HG03060 (cell line): ENCODE measurements at regions not wholly inside any gene's neighbourhood (a gene's known extent, or its start where the extent isn't known, plus 50 kb on each side); places are given as distances from the start of the nearest gene placed in this dataset.
"Not testable (repeated sequence)": the region's sequence is repeated elsewhere in the genome, so short reads cannot be mapped to it uniquely, and the experiment has no call there.

Experiments used
- ATAC-seq: cut with Tn5 transposase; IDR thresholded peaks from one replicate; pipeline ENCODE4 v1.9.1; 2021; ENCODE audit warnings: low read depth, moderate number of reproducible peaks; ENCODE audit not compliant: unreplicated experiment

DNA sequence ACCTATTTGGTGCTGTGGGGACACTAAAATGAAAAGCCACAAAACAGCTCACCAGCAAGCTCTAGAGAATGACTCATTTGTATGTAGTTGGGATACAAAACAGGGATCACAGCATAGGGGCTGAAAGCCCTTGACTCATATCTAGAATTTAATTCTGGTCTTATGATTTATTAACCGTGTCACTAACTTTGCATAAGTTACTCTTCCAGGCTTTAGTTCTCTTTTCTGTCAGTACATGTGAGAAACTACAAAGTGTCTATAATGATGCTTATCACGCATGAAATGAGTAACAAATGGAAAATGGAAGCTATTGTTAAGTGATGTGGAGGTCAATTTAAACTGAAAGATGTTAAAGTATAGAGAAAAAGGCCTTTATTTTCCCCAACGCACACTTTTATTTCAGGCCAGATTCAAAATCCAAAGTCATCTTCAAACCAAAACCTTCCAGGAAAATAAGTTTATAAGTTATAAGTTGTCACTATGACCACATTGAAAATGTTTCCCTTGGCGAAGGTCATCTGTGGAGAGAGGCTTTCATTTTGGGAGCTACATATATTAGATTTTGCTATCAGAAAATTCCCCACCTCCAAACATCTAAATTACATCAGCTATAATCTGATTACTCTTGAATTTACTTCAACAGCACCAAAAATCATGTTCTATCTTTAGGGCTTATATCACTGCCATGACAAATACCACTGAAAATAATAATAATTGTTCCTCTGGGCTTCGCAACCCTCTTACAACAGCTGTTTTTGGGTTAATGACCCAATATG is 430.5 kb downstream of the MRPL39 start:
- ATAC-seq, result peak; percentile 97

DNA sequence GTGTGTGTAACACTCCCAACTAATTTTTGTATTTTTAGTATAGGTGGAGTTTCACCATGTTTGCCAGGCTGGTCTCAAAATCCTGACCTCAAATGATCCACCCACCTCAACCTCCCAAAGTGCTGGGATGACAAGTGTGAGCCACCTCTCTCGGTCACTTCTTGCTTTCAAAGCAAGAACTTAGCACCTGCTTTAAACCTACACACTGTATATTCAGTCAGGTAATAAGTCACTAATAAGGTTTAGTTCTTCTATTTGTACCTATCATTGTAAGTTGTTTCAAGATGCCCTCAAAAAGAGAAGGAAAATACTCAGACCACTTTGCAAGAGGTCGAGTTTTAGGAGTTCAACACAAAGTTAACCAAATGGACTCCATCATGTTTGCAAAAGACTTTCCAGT is 431.3 kb downstream of the MRPL39 start:
- no peak for ATAC-seq

- no peak for ATAC-seq
Observed at GRCh38 chr21:25171438-25171837, 435.8 kb downstream of the MRPL39 start.

DNA sequence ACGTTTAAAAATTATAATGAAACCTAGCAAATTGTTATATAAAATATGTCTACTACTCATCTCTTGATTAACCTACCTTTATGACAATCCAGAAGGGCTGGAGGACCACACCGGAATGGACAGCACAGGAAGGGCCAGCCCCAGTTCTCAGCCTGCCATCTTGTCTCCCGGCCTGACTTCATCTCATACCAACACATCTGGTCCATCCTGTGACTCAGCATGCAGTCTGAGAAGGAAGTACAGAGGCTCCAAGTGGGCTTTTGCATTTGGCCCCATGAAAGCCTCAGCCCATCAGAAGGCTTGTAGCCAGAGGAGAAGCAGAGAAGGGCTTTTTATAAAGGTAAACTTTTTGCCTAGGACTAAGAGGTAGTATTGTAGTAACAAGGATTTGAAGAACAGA is 436.6 kb downstream of the MRPL39 start:
- ATAC-seq, result no peak

DNA sequence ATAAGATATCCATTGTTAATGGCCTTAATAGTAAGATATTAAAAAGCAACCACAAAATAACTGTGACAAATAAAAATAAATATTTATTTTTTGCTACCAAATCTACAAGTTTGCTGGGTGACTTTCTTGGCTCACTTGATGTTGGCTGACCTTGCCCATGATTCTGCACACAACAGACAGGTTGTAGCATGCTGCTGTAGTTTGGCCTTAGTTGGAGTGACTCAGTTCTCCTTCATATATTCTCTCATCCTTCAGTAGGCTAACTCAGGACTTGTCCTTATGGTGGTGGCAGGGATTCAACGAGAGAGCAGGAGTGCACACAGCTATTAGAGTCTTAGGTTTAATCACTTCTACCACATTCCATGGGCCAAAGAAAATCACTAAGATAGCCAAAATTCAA is 437.9 kb downstream of the MRPL39 start:
- ATAC-seq, result no peak

DNA sequence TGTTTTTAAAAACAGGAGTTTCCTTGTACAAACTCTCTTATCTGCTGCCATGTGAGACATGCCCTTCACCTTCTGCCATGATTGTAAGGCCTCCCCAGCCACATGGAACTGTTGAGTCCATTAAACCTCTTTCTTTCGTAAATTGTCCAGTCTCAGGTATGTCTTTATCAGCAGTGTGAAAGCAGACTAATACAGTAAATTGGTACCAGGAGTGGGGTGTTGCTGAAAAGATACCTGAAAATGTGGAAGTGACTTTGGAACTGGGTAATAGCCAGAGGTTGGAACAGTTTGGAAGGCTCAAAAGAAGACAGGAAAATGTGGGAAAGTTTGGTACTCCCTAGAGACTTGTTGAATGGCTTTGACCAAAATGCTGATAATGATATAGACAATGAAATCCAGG is 440.4 kb downstream of the MRPL39 start:
- ATAC-seq, result not testable (repeated sequence)

DNA sequence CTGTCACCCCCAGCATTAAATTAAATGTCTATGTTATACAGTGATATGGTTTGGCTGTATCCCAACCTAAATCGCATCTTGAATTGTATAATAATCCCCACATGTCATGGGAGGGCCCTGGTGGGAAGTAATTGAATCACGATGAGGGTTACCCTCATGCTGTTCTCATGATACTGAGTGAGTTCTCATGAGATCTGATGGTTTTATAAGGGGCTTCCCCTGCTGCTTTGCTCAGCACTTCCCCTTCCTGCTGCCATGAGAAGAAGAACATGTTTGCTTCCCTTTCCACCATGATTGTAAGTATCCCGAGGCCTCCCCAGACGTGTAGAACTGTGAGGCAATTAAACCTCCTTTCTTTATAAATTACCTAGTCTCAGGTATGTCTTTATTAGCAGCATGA is 445.7 kb downstream of the MRPL39 start:
- ATAC-seq, result no peak

DNA sequence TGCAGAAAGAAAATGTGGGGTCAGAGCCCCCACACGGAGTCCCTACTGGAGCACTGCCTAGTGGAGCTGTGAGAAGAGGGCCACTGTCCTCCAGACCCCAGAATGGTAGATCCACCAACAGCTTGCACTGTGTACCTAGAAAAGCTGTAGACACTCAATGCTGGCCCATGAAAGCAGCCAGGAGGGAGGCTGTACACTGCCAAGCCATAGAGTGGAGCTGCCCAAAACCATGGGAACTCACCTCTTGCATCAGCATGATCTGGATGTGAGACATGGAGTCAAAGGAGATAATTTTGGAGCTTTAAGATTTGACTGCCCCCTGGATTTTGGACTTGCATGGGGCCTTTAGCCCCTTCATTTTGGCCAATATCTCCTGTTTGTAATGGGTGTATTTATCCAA is 452.3 kb downstream of the MRPL39 start:
- ATAC-seq, result not testable (repeated sequence)

DNA sequence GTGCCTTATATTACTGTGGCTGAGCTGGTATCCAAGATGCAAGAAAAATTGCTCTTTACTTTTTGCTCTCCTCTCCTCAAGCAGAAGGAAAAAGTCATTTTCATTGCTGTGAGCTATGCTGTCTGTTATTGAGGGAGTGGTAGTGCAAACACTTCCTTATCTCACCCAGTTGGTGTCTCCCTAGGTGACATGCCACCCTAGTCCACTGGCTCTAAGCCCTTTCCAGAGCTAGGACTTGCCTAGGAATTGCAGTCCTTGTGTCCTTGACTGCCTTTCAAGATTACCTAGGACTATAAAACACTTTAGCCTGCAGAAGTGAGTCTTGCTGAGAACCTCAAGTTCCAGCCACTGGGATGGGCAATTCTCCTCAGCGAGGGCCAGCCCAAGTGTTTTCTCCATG is 458.3 kb downstream of the MRPL39 start:
- ATAC-seq, result no peak

- no peak for ATAC-seq
Observed at GRCh38 chr21:25139414-25139813, 467.9 kb downstream of the MRPL39 start.

DNA sequence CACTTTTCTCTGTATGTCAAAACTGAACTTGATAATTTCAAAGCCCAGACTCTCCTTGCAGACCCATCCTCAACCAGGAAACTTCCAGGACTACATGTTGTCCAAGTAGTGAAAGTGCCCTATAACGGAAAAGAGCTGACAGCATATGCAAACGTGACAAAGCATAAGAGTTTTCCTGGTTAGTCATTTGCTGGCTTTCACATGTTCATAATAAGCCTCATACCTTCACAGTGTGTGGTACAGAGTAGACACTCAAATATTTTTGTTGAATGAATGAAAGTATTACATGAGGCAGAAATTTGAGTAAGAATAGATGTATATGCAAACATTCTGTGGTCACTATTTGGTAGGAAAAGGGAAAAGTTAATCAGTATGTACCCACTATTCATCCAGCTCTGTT is 473.3 kb downstream of the MRPL39 start:
- no peak for ATAC-seq

DNA sequence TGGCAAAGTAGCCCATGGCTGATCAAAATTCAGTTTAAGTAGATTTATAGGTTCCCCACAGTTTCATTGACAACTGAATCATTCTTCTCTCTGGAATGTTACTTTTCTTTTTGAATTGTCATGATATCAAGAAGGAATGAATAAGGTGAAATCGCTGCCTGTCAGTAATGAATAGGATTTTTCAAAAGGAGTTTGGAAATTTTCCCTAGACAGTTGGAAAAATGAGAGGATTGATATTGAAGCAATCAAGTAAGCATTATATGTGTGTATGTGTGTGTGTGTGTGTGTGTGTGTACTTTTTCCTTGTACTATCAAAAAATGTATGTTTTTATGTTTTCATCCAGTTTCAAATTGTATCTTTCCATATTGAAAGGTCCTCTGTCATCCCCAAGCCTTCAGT is 479.5 kb downstream of the MRPL39 start:
- no peak for ATAC-seq

GRCh38 chr21:25127007-25127406 is 480.3 kb downstream of the MRPL39 start:
- ATAC-seq, result no peak

- ATAC-seq, result no peak
Observed at GRCh38 chr21:25126564-25126963, 480.7 kb downstream of the MRPL39 start.

DNA sequence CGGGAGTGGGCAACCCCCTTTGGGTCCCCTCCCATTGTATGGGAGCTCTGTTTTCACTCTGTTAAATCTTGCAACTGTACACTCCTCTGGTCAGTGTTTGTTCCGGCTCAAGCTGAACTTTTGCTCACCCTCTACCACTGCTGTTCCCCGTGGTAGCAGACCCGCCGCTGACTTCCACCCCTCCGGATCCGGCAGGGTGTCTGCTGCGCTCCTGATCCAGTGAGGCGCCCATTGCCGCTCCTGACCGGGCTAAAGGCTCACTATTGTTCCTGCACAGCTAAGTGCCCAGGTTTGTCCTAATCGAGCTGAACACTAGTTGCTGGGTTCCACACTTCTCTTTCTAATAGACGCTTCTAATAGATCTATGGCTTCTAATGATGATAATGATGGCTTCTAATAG is 488.6 kb downstream of the MRPL39 start:
- ATAC-seq, result no peak

DNA sequence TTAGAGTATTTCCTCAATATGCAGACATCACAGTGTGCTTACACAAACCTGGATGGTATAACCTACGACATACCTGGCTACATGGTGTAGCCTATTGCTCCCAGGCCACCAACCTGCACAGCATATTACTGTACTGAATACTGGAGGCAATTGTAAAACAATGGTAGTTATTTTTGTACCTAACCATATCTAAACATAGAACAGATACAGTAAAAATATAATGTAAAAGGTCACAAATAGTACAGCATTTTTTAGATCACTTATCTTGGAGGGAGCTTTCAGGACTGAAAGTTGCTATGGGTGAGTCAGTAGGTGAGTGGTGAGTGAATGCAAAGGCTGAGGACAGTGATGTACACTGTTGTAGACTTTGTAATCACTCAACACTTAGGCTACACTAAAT is 492.3 kb downstream of the MRPL39 start:
- ATAC-seq, result peak; percentile 82

DNA sequence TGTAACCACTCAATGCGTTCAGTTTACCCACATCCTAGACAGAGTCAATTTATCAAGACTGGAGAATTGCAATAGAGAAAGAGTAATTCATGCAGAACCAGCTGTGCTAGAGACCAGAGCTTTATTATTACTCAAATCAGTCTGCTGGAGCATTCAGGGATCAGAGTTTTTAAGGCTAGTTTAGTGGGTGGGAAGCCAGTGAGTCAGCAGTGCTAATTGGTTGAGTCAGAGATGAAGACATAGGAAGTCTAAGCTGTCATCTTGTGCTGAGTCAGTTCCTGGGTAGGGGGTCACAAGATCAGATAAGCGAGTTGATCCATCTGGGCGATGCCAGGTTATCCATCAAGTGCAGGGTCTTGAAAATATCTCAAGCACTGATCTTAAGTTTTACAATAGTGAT is 499.6 kb downstream of the MRPL39 start:
- no peak for ATAC-seq

DNA sequence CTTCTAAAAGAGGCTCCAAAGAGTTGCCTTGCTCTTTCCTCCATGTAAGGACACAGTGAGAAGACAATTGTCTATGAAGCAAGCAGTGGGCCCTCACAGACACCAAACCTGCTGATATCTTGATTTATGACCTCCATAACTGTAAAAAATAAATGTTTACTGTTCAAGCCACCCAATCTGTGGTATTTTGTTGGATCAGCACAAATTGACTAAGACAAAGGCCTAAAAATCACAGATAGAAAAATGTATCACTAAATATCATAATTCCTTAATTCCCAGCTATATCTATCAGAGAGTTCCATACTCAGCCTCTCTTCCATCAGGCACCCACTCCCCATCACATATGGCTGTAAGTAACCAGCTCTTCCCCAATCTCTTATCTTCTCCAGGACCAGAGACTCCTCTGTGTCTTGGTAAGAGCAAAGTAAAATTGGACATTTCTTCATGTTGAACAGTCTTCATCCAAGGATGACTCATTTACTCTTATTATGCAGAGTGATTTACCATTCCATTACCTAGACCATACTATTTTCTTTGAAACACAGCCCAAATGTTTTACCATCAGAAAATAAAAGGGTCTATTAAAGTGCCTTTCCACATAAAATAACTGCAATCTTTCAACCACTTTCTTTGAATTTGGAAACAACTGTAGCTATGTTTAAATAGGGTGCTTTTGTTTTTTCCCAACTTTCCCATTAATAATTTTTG is 503.6 kb downstream of the MRPL39 start:
- no peak for ATAC-seq

DNA sequence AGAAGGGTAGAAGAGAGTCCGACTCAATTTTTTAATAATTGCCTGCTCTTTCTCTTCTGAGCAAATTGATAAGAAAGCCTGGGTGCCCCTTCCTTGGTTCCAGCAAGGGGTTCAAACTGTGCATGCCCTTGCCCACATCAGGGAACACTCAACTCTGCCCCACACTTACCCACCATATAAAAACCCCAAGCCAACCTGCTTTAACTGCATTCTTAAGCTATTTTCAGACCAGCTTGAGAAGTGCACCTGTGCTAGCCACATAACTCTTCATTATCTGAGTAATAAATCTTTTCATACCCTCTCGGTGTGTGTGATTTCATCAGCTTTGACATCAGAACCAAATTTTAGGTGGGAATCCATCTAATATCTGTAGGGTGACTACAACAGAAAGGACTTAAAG is 509.6 kb downstream of the MRPL39 start:
- no peak for ATAC-seq

GRCh38 chr21:25094695-25095094 is 512.6 kb downstream of the MRPL39 start:
- no peak for ATAC-seq

GRCh38 chr21:25092441-25093011 is 514.8 kb downstream of the MRPL39 start:
- no peak for ATAC-seq

DNA sequence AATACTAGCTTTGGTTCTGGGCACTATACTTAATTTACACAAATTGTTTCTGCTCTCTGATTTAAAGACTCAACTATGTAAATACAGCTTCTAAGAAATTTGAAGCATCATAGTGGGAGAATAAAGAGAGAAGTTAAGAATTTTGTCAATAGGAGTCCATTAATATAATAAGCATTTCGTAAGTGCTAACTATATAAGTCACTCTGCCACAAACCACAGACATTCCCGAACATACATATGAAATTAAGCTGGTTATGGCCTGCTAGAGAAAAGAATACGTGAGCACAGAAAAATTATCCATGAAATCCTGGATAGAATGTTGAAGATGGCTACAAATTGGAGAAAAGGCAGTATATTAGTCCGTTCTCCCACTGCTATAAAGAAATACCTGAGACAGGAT is 526.2 kb downstream of the MRPL39 start:
- no peak for ATAC-seq
